NCI-H2196 (cell line): ENCODE measurements at regions not wholly inside any gene's neighbourhood (a gene's known extent, or its start where the extent isn't known, plus 50 kb on each side); places are given as distances from the start of the nearest gene placed in this dataset.

Experiments
- DNase-seq: peaks from one replicate; lab custom pipeline; 2025; ENCODE audit not compliant: unreplicated experiment; lab: John Stamatoyannopoulos, UW

- DNase-seq: no peak
These were observed 203.5 kb upstream of the TET2 start for GRCh38 chr4:104942990-104943743.

- no peak for DNase-seq
These were observed 202.1 kb upstream of the TET2 start for GRCh38 chr4:104944596-104944995.

GRCh38 chr4:104964410-104965175 is 182.1 kb upstream of the TET2 start:
- DNase-seq: no peak

GRCh38 chr4:104966349-104967033 is 180.2 kb upstream of the TET2 start:
- DNase-seq: no peak

- DNase-seq: peak; percentile 3
These were observed 179.7 kb upstream of the TET2 start for GRCh38 chr4:104967034-104967401.

GRCh38 chr4:104969394-104970082 is 177.1 kb upstream of the TET2 start:
- no peak for DNase-seq

GRCh38 chr4:104971462-104971861 is 175.2 kb upstream of the TET2 start:
- DNase-seq: no peak

GRCh38 chr4:104973708-104974107 is 173.0 kb upstream of the TET2 start:
- no peak for DNase-seq

GRCh38 chr4:104975617-104976016 is 171.1 kb upstream of the TET2 start:
- no peak for DNase-seq

GRCh38 chr4:104976262-104976661 is 170.4 kb upstream of the TET2 start:
- DNase-seq: no peak

- no peak for DNase-seq
These were observed 167.5 kb upstream of the TET2 start for GRCh38 chr4:104979083-104979760.

GRCh38 chr4:104983615-104984179 is 163.0 kb upstream of the TET2 start:
- DNase-seq: no peak

- DNase-seq: no peak
These were observed 160.4 kb upstream of the TET2 start for GRCh38 chr4:104986306-104986705.

GRCh38 chr4:104989371-104989770 is 157.3 kb upstream of the TET2 start:
- DNase-seq: peak; percentile 40

- no peak for DNase-seq
These were observed 144.4 kb upstream of the TET2 start for GRCh38 chr4:105002278-105002677.

- no peak for DNase-seq
These were observed 132.4 kb upstream of the TET2 start for GRCh38 chr4:105014234-105014633.

GRCh38 chr4:105014635-105015034 is 132.0 kb upstream of the TET2 start:
- no peak for DNase-seq

- DNase-seq: no peak
These were observed 130.9 kb upstream of the TET2 start for GRCh38 chr4:105015750-105016149.

GRCh38 chr4:105022811-105023667 is 123.6 kb upstream of the TET2 start:
- no peak for DNase-seq

GRCh38 chr4:105023668-105024055 is 123.0 kb upstream of the TET2 start:
- no peak for DNase-seq
